ENCODE measurements at regions not wholly inside any gene's neighbourhood (a gene's known extent, or its start where the extent isn't known, plus 50 kb on each side); places are given as distances from the start of the nearest gene placed in this dataset.

DNA sequence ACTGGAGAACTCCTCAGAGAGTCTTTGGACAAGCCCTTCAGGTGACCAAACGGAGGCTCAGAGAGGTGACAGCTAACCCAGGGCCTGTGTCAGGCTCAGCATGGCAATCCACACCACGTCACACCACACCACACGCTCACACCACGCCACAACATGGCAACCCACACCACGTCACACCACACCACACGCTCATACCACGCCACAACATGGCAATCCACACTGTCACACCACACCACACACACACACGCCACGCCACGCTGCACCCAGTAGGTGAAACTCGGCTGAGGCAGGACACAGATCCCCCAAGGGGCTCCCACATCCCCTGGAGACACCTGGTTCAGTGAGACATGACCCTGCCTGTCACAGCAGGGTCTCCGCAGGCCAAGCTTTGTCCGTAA lies 107.3 kb downstream of the PDGFA start:
- TF ChIP-seq, protein P1, sequence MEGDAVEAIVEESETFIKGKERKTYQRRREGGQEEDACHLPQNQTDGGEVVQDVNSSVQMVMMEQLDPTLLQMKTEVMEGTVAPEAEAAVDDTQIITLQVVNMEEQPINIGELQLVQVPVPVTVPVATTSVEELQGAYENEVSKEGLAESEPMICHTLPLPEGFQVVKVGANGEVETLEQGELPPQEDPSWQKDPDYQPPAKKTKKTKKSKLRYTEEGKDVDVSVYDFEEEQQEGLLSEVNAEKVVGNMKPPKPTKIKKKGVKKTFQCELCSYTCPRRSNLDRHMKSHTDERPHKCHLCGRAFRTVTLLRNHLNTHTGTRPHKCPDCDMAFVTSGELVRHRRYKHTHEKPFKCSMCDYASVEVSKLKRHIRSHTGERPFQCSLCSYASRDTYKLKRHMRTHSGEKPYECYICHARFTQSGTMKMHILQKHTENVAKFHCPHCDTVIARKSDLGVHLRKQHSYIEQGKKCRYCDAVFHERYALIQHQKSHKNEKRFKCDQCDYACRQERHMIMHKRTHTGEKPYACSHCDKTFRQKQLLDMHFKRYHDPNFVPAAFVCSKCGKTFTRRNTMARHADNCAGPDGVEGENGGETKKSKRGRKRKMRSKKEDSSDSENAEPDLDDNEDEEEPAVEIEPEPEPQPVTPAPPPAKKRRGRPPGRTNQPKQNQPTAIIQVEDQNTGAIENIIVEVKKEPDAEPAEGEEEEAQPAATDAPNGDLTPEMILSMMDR (IDR thresholded peaks at IDR 0.05; ENCODE audit: insufficient read depth, low read length), result no peak
- TF ChIP-seq, protein P2, sequence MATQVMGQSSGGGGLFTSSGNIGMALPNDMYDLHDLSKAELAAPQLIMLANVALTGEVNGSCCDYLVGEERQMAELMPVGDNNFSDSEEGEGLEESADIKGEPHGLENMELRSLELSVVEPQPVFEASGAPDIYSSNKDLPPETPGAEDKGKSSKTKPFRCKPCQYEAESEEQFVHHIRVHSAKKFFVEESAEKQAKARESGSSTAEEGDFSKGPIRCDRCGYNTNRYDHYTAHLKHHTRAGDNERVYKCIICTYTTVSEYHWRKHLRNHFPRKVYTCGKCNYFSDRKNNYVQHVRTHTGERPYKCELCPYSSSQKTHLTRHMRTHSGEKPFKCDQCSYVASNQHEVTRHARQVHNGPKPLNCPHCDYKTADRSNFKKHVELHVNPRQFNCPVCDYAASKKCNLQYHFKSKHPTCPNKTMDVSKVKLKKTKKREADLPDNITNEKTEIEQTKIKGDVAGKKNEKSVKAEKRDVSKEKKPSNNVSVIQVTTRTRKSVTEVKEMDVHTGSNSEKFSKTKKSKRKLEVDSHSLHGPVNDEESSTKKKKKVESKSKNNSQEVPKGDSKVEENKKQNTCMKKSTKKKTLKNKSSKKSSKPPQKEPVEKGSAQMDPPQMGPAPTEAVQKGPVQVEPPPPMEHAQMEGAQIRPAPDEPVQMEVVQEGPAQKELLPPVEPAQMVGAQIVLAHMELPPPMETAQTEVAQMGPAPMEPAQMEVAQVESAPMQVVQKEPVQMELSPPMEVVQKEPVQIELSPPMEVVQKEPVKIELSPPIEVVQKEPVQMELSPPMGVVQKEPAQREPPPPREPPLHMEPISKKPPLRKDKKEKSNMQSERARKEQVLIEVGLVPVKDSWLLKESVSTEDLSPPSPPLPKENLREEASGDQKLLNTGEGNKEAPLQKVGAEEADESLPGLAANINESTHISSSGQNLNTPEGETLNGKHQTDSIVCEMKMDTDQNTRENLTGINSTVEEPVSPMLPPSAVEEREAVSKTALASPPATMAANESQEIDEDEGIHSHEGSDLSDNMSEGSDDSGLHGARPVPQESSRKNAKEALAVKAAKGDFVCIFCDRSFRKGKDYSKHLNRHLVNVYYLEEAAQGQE (IDR thresholded peaks at IDR 0.05; ENCODE audit: insufficient replicate concordance, low read depth), result no peak
- no peak for TF ChIP-seq POLR2AphosphoS5 (IDR thresholded peaks at IDR 0.05; ENCODE audit: low read depth)
- TF ChIP-seq SPI1 (IDR thresholded peaks at IDR 0.05; ENCODE audit: borderline replicate concordance, low read depth), result no peak
- no peak for TF ChIP-seq GABPA (IDR thresholded peaks at IDR 0.05; ENCODE audit: low read depth)

All from HL-60 (cell line).